Adrenal gland (tissue), 5 donors: ENCODE measurements at regions not wholly inside any gene's neighbourhood (a gene's known extent, or its start where the extent isn't known, plus 50 kb on each side); places are given as distances from the start of the nearest gene placed in this dataset.

ENCODE experiments used
- CTCF ChIP-seq, 6 experiments: fragments of 450-650 bp in 4 of 6; fragments of 200-600 bp in 2 of 6; sonication (generic) in 1 of 6; IDR thresholded peaks; 1 replicate in 5 of 6; 2 replicates in 1 of 6; pipeline versions ENCODE4 v1.5.1 to v1.8.0; 2016 to 2021; ENCODE audit warnings: antibody characterized with exemption in 6 of 6, mild to moderate bottlenecking in 2 of 6, moderate library complexity in 1 of 6
- POLR2A ChIP-seq, 2 donors: fragments of 450-650 bp; IDR thresholded peaks; one replicate each; pipeline ENCODE4 v1.6.1; 2017; ENCODE audit warnings: antibody characterized with exemption in 2 of 2, mild to moderate bottlenecking in 2 of 2, moderate library complexity in 1 of 2
- donor health status: DM: no; HTN: no; CAD: no.

- TF ChIP-seq CTCF (IDR thresholded peaks at IDR 0.05) (no peak), POLR2A (IDR thresholded peaks at IDR 0.05) (no peak)
These were observed 151.4 kb upstream of the SSTR1 start for GRCh38 chr14:38056270-38056669.
